ENCODE measurements at regions not wholly inside any gene's neighbourhood (a gene's known extent, or its start where the extent isn't known, plus 50 kb on each side); places are given as distances from the start of the nearest gene placed in this dataset.

- no peaks in the 10 kb centered on the region for H3K27me3 ChIP-seq (ENCODE audit: low read depth, low read length)
- H3K36me3 ChIP-seq (ENCODE audit: control insufficient read depth in 1 of 2, insufficient read depth in 2 of 2, low read length in 2 of 2) = no peaks in the 10 kb centered on the region
- no peak overlapping the region for H3K4me3 ChIP-seq (ENCODE audit: low read depth in 1 of 2, low read length in 2 of 2)
- no peaks in the 10 kb centered on the region for H3K4me1 ChIP-seq (ENCODE audit: control insufficient read depth in 1 of 2, insufficient read depth in 2 of 2, low read length in 2 of 2)
- no peak overlapping the region for H3K27ac ChIP-seq (ENCODE audit: low read length)
- no peaks in the 10 kb centered on the region for H3K9me3 ChIP-seq (ENCODE audit: control insufficient read depth in 1 of 2, low read length in 2 of 2)
Observed at GRCh38 chr9:17930071-17930470, 351.2 kb downstream of the SH3GL2 start.

- H3K9me3 ChIP-seq (ENCODE audit: control insufficient read depth in 1 of 2, low read length in 2 of 2) = no peaks in the 10 kb centered on the region
- no peaks in the 10 kb centered on the region for H3K4me1 ChIP-seq (ENCODE audit: control insufficient read depth in 1 of 2, insufficient read depth in 2 of 2, low read length in 2 of 2)
- no peaks in the 10 kb centered on the region for H3K27me3 ChIP-seq (ENCODE audit: low read depth, low read length)
- H3K4me3 ChIP-seq (ENCODE audit: low read depth in 1 of 2, low read length in 2 of 2) = no peak overlapping the region
- no peak overlapping the region for H3K27ac ChIP-seq (ENCODE audit: low read length)
- H3K36me3 ChIP-seq (ENCODE audit: control insufficient read depth in 1 of 2, insufficient read depth in 2 of 2, low read length in 2 of 2) = no peaks in the 10 kb centered on the region
Observed at GRCh38 chr9:17936365-17936764, 357.5 kb downstream of the SH3GL2 start.

GRCh38 chr9:17938035-17938655, 359.3 kb downstream of the SH3GL2 start:
- Histone ChIP-seq H3K4me1 (ENCODE audit: control insufficient read depth in 1 of 2, insufficient read depth in 2 of 2, low read length in 2 of 2) (no peaks in the 10 kb centered on the region), H3K36me3 (ENCODE audit: control insufficient read depth in 1 of 2, insufficient read depth in 2 of 2, low read length in 2 of 2) (no peaks in the 10 kb centered on the region), H3K27me3 (ENCODE audit: low read depth, low read length) (no peaks in the 10 kb centered on the region), H3K27ac (ENCODE audit: low read length) (no peak overlapping the region), H3K4me3 (ENCODE audit: low read depth in 1 of 2, low read length in 2 of 2) (no peak overlapping the region), H3K9me3 (ENCODE audit: control insufficient read depth in 1 of 2, low read length in 2 of 2) (no peaks in the 10 kb centered on the region)

- H3K27ac ChIP-seq (ENCODE audit: low read length) = no peak overlapping the region
- no peaks in the 10 kb centered on the region for H3K9me3 ChIP-seq (ENCODE audit: control insufficient read depth in 1 of 2, low read length in 2 of 2)
- H3K4me3 ChIP-seq (ENCODE audit: low read depth in 1 of 2, low read length in 2 of 2) = no peak overlapping the region
- H3K36me3 ChIP-seq (ENCODE audit: control insufficient read depth in 1 of 2, insufficient read depth in 2 of 2, low read length in 2 of 2) = no peaks in the 10 kb centered on the region
- no peaks in the 10 kb centered on the region for H3K4me1 ChIP-seq (ENCODE audit: control insufficient read depth in 1 of 2, insufficient read depth in 2 of 2, low read length in 2 of 2)
- H3K27me3 ChIP-seq (ENCODE audit: low read depth, low read length) = no peaks in the 10 kb centered on the region
Observed at GRCh38 chr9:17942498-17942897, 363.6 kb downstream of the SH3GL2 start.

GRCh38 chr9:17955409-17955808, 376.5 kb downstream of the SH3GL2 start:
- Histone ChIP-seq H3K4me1 (ENCODE audit: control insufficient read depth in 1 of 2, insufficient read depth in 2 of 2, low read length in 2 of 2) (no peaks in the 10 kb centered on the region), H3K36me3 (ENCODE audit: control insufficient read depth in 1 of 2, insufficient read depth in 2 of 2, low read length in 2 of 2) (no peaks in the 10 kb centered on the region), H3K9me3 (ENCODE audit: control insufficient read depth in 1 of 2, low read length in 2 of 2) (no peaks in the 10 kb centered on the region), H3K27ac (ENCODE audit: low read length) (no peak overlapping the region), H3K4me3 (ENCODE audit: low read depth in 1 of 2, low read length in 2 of 2) (no peak overlapping the region), H3K27me3 (ENCODE audit: low read depth, low read length) (no peaks in the 10 kb centered on the region)

- no peaks in the 10 kb centered on the region for H3K4me1 ChIP-seq (ENCODE audit: control insufficient read depth in 1 of 2, insufficient read depth in 2 of 2, low read length in 2 of 2)
- H3K4me3 ChIP-seq (ENCODE audit: low read depth in 1 of 2, low read length in 2 of 2) = no peak overlapping the region
- H3K27ac ChIP-seq (ENCODE audit: low read length) = no peak overlapping the region
Observed at GRCh38 chr9:17958363-17958762, 379.5 kb downstream of the SH3GL2 start.

GRCh38 chr9:17962747-17963146, 383.9 kb downstream of the SH3GL2 start:
- H3K27ac ChIP-seq (ENCODE audit: low read length) = no peak overlapping the region
- no peaks in the 10 kb centered on the region for H3K27me3 ChIP-seq (ENCODE audit: low read depth, low read length)
- H3K9me3 ChIP-seq (ENCODE audit: control insufficient read depth in 1 of 2, low read length in 2 of 2) = no peaks in the 10 kb centered on the region
- no peaks in the 10 kb centered on the region for H3K36me3 ChIP-seq (ENCODE audit: control insufficient read depth in 1 of 2, insufficient read depth in 2 of 2, low read length in 2 of 2)
- no peaks in the 10 kb centered on the region for H3K4me1 ChIP-seq (ENCODE audit: control insufficient read depth in 1 of 2, insufficient read depth in 2 of 2, low read length in 2 of 2)
- H3K4me3 ChIP-seq (ENCODE audit: low read depth in 1 of 2, low read length in 2 of 2) = no peak overlapping the region

More at GRCh38 chr9:17958363-17958762, 379.5 kb downstream of the SH3GL2 start:
- no peaks in the 10 kb centered on the region for H3K27me3 ChIP-seq (ENCODE audit: low read depth, low read length)
- no peaks in the 10 kb centered on the region for H3K36me3 ChIP-seq (ENCODE audit: control insufficient read depth in 1 of 2, insufficient read depth in 2 of 2, low read length in 2 of 2)
- H3K9me3 ChIP-seq (ENCODE audit: control insufficient read depth in 1 of 2, low read length in 2 of 2) = no peaks in the 10 kb centered on the region

GRCh38 chr9:17963498-17963897, 384.6 kb downstream of the SH3GL2 start:
- Histone ChIP-seq H3K4me1 (ENCODE audit: control insufficient read depth in 1 of 2, insufficient read depth in 2 of 2, low read length in 2 of 2) (no peaks in the 10 kb centered on the region), H3K27ac (ENCODE audit: low read length) (no peak overlapping the region), H3K4me3 (ENCODE audit: low read depth in 1 of 2, low read length in 2 of 2) (no peak overlapping the region), H3K9me3 (ENCODE audit: control insufficient read depth in 1 of 2, low read length in 2 of 2) (no peaks in the 10 kb centered on the region), H3K36me3 (ENCODE audit: control insufficient read depth in 1 of 2, insufficient read depth in 2 of 2, low read length in 2 of 2) (no peaks in the 10 kb centered on the region), H3K27me3 (ENCODE audit: low read depth, low read length) (no peaks in the 10 kb centered on the region)

- Histone ChIP-seq H3K27ac (ENCODE audit: low read length) (no peak overlapping the region), H3K27me3 (ENCODE audit: low read depth, low read length) (no peaks in the 10 kb centered on the region), H3K9me3 (ENCODE audit: control insufficient read depth in 1 of 2, low read length in 2 of 2) (no peaks in the 10 kb centered on the region), H3K36me3 (ENCODE audit: control insufficient read depth in 1 of 2, insufficient read depth in 2 of 2, low read length in 2 of 2) (no peaks in the 10 kb centered on the region), H3K4me1 (ENCODE audit: control insufficient read depth in 1 of 2, insufficient read depth in 2 of 2, low read length in 2 of 2) (no peaks in the 10 kb centered on the region), H3K4me3 (ENCODE audit: low read depth in 1 of 2, low read length in 2 of 2) (no peak overlapping the region)
Observed at GRCh38 chr9:17967731-17968130, 388.9 kb downstream of the SH3GL2 start.

- H3K27ac ChIP-seq (ENCODE audit: low read length) = no peak overlapping the region
- H3K9me3 ChIP-seq (ENCODE audit: control insufficient read depth in 1 of 2, low read length in 2 of 2) = no peaks in the 10 kb centered on the region
- H3K36me3 ChIP-seq (ENCODE audit: control insufficient read depth in 1 of 2, insufficient read depth in 2 of 2, low read length in 2 of 2) = no peaks in the 10 kb centered on the region
- no peaks in the 10 kb centered on the region for H3K27me3 ChIP-seq (ENCODE audit: low read depth, low read length)
- H3K4me3 ChIP-seq (ENCODE audit: low read depth in 1 of 2, low read length in 2 of 2) = no peak overlapping the region
- H3K4me1 ChIP-seq (ENCODE audit: control insufficient read depth in 1 of 2, insufficient read depth in 2 of 2, low read length in 2 of 2) = no peaks in the 10 kb centered on the region
Observed at GRCh38 chr9:17969232-17969631, 390.4 kb downstream of the SH3GL2 start.

- H3K4me3 ChIP-seq (ENCODE audit: low read depth in 1 of 2, low read length in 2 of 2) = no peak overlapping the region
- no peaks in the 10 kb centered on the region for H3K27me3 ChIP-seq (ENCODE audit: low read depth, low read length)
- no peaks in the 10 kb centered on the region for H3K4me1 ChIP-seq (ENCODE audit: control insufficient read depth in 1 of 2, insufficient read depth in 2 of 2, low read length in 2 of 2)
- H3K27ac ChIP-seq (ENCODE audit: low read length) = no peak overlapping the region
- no peaks in the 10 kb centered on the region for H3K36me3 ChIP-seq (ENCODE audit: control insufficient read depth in 1 of 2, insufficient read depth in 2 of 2, low read length in 2 of 2)
- no peaks in the 10 kb centered on the region for H3K9me3 ChIP-seq (ENCODE audit: control insufficient read depth in 1 of 2, low read length in 2 of 2)
Observed at GRCh38 chr9:17970277-17970676, 391.4 kb downstream of the SH3GL2 start.

- H3K4me3 ChIP-seq (ENCODE audit: low read depth in 1 of 2, low read length in 2 of 2) = peak overlapping the region in 1 of 2 donors; percentile 22
Observed at GRCh38 chr9:17978773-17979172, 399.9 kb downstream of the SH3GL2 start.

More at GRCh38 chr9:17978773-17979172, 399.9 kb downstream of the SH3GL2 start:
- no peak overlapping the region for H3K27ac ChIP-seq (ENCODE audit: low read length)
- H3K36me3 ChIP-seq (ENCODE audit: control insufficient read depth in 1 of 2, insufficient read depth in 2 of 2, low read length in 2 of 2) = no peaks in the 10 kb centered on the region
- H3K4me1 ChIP-seq (ENCODE audit: control insufficient read depth in 1 of 2, insufficient read depth in 2 of 2, low read length in 2 of 2) = no peaks in the 10 kb centered on the region
- H3K9me3 ChIP-seq (ENCODE audit: control insufficient read depth in 1 of 2, low read length in 2 of 2) = peaks cover 5 to 19% of the 10 kb centered on the region in 2 donors
- no peaks in the 10 kb centered on the region for H3K27me3 ChIP-seq (ENCODE audit: low read depth, low read length)

All from muscle layer of duodenum (tissue), 2 donors.